ENCODE measurements at regions not wholly inside any gene's neighbourhood (a gene's known extent, or its start where the extent isn't known, plus 50 kb on each side); places are given as distances from the start of the nearest gene placed in this dataset.
"Not testable (repeated sequence)": the region's sequence is repeated elsewhere in the genome, so short reads cannot be mapped to it uniquely, and the experiment has no call there.

DNA sequence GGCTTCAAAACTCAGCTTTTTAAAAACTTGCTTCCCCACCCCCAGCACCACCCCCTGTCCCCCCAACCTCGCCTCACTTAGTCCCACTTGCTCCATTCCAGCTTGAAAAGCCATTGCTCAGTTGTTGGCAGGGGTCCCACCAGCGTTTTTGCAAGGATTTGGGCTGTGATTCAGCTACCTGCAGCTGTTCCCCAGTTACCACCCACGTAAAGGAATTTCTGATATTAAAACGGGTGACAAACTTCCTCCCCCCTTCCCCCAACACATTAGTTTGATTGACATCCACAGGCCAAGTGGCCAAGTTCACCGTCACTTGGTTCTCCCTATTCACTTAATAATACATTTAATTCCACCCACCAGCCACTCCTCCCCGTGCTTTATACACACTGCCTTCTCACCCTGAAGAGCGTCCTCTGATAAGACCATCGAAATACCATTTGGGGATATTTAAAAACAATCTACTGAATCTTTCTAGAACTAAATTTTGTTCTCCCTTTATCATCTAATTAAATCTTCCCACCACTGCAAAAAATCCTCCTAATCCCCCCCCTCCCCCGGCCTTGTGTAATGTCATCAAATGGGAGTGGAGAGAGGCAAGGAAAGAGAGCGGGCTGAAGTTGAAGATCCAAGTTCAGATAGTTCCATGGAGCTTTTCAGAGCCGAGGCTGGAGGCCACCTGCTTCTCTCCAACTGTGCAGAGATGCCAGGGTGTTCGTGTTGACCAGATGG is 55.1 kb downstream of the SOX9 start:
- peak; percentile 66 for DNase-seq (ENCODE audit: low read depth)

GRCh38 chr17:72176516-72176851 is 55.7 kb downstream of the SOX9 start:
- DNase-seq (ENCODE audit: low read depth), result no peak

- DNase-seq (ENCODE audit: low read depth), result peak; percentile 49
These were observed 56.3 kb downstream of the SOX9 start for GRCh38 chr17:72176951-72177660.

DNA sequence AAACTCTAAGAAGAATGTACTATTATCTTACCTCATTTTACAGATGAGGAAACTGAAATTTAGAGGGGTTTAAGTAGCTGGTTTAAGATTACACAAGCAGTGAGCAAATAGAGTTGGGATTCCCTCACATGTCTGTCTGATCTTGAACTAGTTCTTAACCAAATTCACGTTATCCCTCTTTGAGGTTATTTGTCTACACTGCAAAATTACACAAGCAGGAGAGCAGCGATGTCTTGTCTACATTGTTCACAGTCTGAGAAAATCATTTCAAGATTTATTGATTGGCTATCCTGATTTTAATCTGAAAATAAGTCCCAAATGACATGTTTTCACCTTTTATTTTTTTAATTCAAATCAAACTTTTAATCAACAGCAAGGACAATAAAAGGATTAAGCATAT is 56.9 kb downstream of the SOX9 start:
- no peak for DNase-seq (ENCODE audit: low read depth)

- no peak for DNase-seq (ENCODE audit: low read depth)
These were observed 61.6 kb downstream of the SOX9 start for GRCh38 chr17:72182371-72182873.

DNA sequence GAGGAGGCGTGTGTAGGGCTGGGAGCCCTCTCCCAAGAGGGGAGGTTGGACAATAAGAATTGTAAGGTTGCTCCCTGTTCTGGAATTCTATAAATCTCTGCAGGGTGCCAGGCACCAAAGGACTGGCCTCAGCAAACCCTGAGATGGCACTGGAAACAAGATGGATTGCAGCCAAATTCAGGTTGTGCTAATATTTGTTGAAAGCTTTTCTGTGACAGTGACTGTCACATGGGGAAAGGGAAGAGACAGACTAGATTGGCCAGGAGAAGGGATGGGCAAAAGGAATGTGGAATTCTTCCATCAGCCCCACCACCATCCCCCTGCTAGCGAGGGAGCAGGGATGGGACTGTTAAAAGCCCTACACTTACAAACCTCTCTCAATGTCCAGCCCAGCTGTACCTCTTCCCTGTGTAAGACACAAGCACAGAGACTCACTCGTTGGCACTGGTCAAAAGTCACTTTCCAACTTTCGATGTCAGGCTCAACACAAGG is 62.4 kb downstream of the SOX9 start:
- no peak for DNase-seq (ENCODE audit: low read depth)

- DNase-seq (ENCODE audit: low read depth), result no peak
These were observed 64.0 kb downstream of the SOX9 start for GRCh38 chr17:72184805-72185204.

- DNase-seq (ENCODE audit: low read depth), result no peak
These were observed 64.7 kb downstream of the SOX9 start for GRCh38 chr17:72185564-72185963.

- no peak for DNase-seq (ENCODE audit: low read depth)
These were observed 66.7 kb downstream of the SOX9 start for GRCh38 chr17:72187556-72187955.

DNA sequence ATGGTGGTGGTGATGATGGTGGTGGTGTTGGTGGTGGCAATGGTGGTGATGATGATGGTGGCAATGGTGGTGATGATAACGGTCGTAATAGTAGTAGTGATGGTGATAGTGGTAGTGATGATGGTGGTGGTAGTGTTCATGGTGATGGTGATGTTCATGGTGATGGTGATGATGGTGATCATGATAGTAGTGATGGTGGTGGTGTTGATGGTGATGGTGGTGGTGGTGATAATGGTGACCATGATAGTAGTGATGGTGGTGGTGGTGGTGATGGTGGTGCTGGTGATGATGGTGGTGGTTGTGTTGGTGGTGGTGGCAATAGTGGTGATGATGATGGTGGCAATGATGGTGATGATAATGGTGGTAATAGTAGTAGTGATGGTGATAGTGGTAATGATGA is 68.0 kb downstream of the SOX9 start:
- DNase-seq (ENCODE audit: low read depth), result no peak

GRCh38 chr17:72189768-72190593 is 69.2 kb downstream of the SOX9 start:
- no peak for DNase-seq (ENCODE audit: low read depth)

- DNase-seq (ENCODE audit: low read depth), result no peak
These were observed 70.5 kb downstream of the SOX9 start for GRCh38 chr17:72191356-72191755.

GRCh38 chr17:72191921-72192799 is 71.3 kb downstream of the SOX9 start:
- DNase-seq (ENCODE audit: low read depth), result peak; percentile 60

DNA sequence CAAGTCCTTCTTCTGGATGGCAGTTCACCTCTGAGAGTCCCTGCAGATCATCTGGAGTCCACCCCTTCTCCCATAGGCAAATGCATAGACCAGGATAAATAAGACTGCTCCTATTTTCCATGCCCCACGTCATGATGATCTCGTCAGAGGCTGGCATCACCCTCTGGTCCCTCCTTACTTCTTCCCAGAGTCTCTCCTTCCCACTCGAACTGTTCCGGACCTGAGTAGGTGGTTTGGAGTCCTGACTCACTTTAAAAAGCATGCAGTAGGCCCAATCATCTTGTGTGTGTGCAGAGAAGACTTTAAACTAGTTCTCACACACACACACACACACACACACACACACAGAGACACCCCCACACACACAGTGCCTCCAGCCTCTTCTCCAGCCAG is 72.0 kb downstream of the SOX9 start:
- no peak for DNase-seq (ENCODE audit: low read depth)

- DNase-seq (ENCODE audit: low read depth), result no peak
These were observed 72.7 kb downstream of the SOX9 start for GRCh38 chr17:72193391-72194106.

GRCh38 chr17:72194107-72194440 is 73.3 kb downstream of the SOX9 start:
- DNase-seq (ENCODE audit: low read depth), result not testable (repeated sequence)

DNA sequence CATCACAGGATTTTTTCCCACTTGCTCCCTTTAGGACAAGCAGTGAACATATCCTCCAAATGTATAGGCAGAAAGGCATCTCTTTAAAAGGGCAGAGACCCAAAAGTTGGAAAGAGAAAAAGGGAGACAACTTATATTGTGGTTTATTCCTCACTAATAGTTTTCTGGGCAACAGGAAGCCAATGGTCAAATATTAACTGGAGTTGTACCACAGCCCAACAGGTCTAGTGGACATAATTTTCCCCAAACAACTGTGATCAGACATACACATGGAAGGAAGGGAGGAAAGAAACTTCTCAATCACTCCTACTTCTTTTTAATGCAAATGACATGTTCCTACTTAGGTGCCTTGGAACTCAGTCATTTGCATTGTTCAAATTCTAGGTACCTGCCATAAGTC is 78.4 kb downstream of the SOX9 start:
- peak; percentile 86 for DNase-seq (ENCODE audit: low read depth)

DNA sequence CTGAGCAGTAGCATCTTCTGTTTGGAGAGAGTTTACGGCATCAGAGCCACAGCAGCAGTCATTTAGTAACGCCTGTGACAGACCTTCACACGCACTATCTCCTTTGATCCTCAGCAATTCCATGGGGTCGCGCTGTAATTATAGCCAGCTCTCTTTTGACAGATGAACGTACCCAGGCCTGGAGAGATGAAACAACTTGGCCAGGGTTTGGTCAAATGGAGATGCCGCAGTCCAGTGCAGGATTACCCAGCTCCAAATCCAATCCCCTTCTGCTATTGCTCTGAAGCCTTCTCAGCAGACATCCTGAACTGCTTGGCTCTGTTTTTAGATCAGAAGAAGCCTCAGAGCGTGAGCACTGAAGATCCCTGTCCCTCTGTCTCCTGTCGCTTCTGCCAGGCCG is 83.9 kb downstream of the SOX9 start:
- no peak for DNase-seq (ENCODE audit: low read depth)

- DNase-seq (ENCODE audit: low read depth), result no peak
These were observed 84.5 kb downstream of the SOX9 start for GRCh38 chr17:72205357-72205756.

- no peak for DNase-seq (ENCODE audit: low read depth)
These were observed 85.0 kb downstream of the SOX9 start for GRCh38 chr17:72205822-72206221.

GRCh38 chr17:72206376-72206775 is 85.6 kb downstream of the SOX9 start:
- no peak for DNase-seq (ENCODE audit: low read depth)

Data from renal cortical epithelial cell (primary cell).